ENCODE measurements at regions not wholly inside any gene's neighbourhood (a gene's known extent, or its start where the extent isn't known, plus 50 kb on each side); places are given as distances from the start of the nearest gene placed in this dataset.

- Histone ChIP-seq H3K36me3 (ENCODE audit: control insufficient read depth in 2 of 2, insufficient read depth in 1 of 2, low read length in 2 of 2) (no peaks in the 10 kb centered on the region), H3K4me3 (ENCODE audit: low read depth, low read length) (no peak overlapping the region), H3K9me3 (ENCODE audit: control insufficient read depth, insufficient read depth, low read depth, low read length) (no peaks in the 10 kb centered on the region), H3K27ac (ENCODE audit: extremely low read depth, low read depth, low read length) (no peak overlapping the region), H3K4me1 (ENCODE audit: control insufficient read depth, insufficient read depth, low read length) (peaks cover 4% of the 10 kb centered on the region)
- TF ChIP-seq ZNF121 (tag by site-specific recombination; IDR thresholded peaks at IDR 0.05) (no peak), KLF17 (tag by site-specific recombination; IDR thresholded peaks at IDR 0.05) (no peak), ZNF211 (tag by site-specific recombination; IDR thresholded peaks at IDR 0.05; ENCODE audit: low read depth) (no peak)
- TF ChIP-seq, protein P1, sequence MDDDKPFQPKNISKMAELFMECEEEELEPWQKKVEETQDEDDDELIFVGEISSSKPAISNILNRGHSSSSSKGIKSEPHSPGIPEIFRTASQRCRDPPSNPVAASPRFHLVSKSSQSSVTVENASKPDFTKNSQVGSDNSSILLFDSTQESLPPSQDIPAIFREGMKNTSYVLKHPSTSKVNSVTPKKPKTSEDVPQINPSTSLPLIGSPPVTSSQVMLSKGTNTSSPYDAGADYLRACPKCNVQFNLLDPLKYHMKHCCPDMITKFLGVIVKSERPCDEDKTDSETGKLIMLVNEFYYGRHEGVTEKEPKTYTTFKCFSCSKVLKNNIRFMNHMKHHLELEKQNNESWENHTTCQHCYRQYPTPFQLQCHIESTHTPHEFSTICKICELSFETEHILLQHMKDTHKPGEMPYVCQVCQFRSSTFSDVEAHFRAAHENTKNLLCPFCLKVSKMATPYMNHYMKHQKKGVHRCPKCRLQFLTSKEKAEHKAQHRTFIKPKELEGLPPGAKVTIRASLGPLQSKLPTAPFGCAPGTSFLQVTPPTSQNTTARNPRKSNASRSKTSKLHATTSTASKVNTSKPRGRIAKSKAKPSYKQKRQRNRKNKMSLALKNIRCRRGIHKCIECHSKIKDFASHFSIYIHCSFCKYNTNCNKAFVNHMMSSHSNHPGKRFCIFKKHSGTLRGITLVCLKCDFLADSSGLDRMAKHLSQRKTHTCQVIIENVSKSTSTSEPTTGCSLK (tag by site-specific recombination; IDR thresholded peaks at IDR 0.05), result no peak
- ChIA-PET POLR2A (no interaction called here), CTCF (interaction anchor here (0.6 kb wide), 1 partner anchor 12 kb away, joined by 3 read pairs; no protein-coding TSS in a partner anchor)
These were observed 344.2 kb upstream of the E2F7 start for GRCh38 chr12:77409551-77409950.

- POLR2A ChIA-PET, result no interaction called here
- Histone ChIP-seq H3K36me3 (ENCODE audit: control insufficient read depth in 2 of 2, insufficient read depth in 1 of 2, low read length in 2 of 2) (no peaks in the 10 kb centered on the region), H3K4me3 (ENCODE audit: low read depth, low read length) (no peak overlapping the region), H3K9me3 (ENCODE audit: control insufficient read depth, insufficient read depth, low read depth, low read length) (no peaks in the 10 kb centered on the region), H3K4me1 (ENCODE audit: control insufficient read depth, insufficient read depth, low read length) (peaks cover 6% of the 10 kb centered on the region), H3K27ac (ENCODE audit: extremely low read depth, low read depth, low read length) (no peak overlapping the region)
- TF ChIP-seq ZFP41 (tag by site-specific recombination; IDR thresholded peaks at IDR 0.05; ENCODE audit: borderline replicate concordance) (no peak), TRIM28 (IDR thresholded peaks at IDR 0.05; ENCODE audit: borderline replicate concordance, low read length) (no peak), PRDM1 (tag by site-specific recombination; IDR thresholded peaks at IDR 0.05) (no peak), ZNF16 (tag by site-specific recombination; IDR thresholded peaks at IDR 0.05; ENCODE audit: low read depth) (no peak), KLF10 (tag by site-specific recombination; IDR thresholded peaks at IDR 0.05) (no peak), BCL11B (tag by site-specific recombination; IDR thresholded peaks at IDR 0.05; ENCODE audit: low read depth) (no peak), ZNF148 (tag by site-specific recombination; IDR thresholded peaks at IDR 0.05; ENCODE audit: borderline replicate concordance) (no peak), SCRT2 (tag by site-specific recombination; IDR thresholded peaks at IDR 0.05) (no peak), ZNF791 (tag by site-specific recombination; IDR thresholded peaks at IDR 0.05) (no peak), ZNF248 (tag by site-specific recombination; IDR thresholded peaks at IDR 0.05) (no peak), ZNF37A (tag by site-specific recombination; IDR thresholded peaks at IDR 0.05) (no peak), KLF17 (tag by site-specific recombination; IDR thresholded peaks at IDR 0.05) (no peak)
- TF ChIP-seq, protein P2, sequence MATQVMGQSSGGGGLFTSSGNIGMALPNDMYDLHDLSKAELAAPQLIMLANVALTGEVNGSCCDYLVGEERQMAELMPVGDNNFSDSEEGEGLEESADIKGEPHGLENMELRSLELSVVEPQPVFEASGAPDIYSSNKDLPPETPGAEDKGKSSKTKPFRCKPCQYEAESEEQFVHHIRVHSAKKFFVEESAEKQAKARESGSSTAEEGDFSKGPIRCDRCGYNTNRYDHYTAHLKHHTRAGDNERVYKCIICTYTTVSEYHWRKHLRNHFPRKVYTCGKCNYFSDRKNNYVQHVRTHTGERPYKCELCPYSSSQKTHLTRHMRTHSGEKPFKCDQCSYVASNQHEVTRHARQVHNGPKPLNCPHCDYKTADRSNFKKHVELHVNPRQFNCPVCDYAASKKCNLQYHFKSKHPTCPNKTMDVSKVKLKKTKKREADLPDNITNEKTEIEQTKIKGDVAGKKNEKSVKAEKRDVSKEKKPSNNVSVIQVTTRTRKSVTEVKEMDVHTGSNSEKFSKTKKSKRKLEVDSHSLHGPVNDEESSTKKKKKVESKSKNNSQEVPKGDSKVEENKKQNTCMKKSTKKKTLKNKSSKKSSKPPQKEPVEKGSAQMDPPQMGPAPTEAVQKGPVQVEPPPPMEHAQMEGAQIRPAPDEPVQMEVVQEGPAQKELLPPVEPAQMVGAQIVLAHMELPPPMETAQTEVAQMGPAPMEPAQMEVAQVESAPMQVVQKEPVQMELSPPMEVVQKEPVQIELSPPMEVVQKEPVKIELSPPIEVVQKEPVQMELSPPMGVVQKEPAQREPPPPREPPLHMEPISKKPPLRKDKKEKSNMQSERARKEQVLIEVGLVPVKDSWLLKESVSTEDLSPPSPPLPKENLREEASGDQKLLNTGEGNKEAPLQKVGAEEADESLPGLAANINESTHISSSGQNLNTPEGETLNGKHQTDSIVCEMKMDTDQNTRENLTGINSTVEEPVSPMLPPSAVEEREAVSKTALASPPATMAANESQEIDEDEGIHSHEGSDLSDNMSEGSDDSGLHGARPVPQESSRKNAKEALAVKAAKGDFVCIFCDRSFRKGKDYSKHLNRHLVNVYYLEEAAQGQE (tag by site-specific recombination; IDR thresholded peaks at IDR 0.05), result no peak
- TF ChIP-seq, protein P3, sequence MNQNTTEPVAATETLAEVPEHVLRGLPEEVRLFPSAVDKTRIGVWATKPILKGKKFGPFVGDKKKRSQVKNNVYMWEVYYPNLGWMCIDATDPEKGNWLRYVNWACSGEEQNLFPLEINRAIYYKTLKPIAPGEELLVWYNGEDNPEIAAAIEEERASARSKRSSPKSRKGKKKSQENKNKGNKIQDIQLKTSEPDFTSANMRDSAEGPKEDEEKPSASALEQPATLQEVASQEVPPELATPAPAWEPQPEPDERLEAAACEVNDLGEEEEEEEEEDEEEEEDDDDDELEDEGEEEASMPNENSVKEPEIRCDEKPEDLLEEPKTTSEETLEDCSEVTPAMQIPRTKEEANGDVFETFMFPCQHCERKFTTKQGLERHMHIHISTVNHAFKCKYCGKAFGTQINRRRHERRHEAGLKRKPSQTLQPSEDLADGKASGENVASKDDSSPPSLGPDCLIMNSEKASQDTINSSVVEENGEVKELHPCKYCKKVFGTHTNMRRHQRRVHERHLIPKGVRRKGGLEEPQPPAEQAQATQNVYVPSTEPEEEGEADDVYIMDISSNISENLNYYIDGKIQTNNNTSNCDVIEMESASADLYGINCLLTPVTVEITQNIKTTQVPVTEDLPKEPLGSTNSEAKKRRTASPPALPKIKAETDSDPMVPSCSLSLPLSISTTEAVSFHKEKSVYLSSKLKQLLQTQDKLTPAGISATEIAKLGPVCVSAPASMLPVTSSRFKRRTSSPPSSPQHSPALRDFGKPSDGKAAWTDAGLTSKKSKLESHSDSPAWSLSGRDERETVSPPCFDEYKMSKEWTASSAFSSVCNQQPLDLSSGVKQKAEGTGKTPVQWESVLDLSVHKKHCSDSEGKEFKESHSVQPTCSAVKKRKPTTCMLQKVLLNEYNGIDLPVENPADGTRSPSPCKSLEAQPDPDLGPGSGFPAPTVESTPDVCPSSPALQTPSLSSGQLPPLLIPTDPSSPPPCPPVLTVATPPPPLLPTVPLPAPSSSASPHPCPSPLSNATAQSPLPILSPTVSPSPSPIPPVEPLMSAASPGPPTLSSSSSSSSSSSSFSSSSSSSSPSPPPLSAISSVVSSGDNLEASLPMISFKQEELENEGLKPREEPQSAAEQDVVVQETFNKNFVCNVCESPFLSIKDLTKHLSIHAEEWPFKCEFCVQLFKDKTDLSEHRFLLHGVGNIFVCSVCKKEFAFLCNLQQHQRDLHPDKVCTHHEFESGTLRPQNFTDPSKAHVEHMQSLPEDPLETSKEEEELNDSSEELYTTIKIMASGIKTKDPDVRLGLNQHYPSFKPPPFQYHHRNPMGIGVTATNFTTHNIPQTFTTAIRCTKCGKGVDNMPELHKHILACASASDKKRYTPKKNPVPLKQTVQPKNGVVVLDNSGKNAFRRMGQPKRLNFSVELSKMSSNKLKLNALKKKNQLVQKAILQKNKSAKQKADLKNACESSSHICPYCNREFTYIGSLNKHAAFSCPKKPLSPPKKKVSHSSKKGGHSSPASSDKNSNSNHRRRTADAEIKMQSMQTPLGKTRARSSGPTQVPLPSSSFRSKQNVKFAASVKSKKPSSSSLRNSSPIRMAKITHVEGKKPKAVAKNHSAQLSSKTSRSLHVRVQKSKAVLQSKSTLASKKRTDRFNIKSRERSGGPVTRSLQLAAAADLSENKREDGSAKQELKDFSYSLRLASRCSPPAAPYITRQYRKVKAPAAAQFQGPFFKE (tag by site-specific recombination; IDR thresholded peaks at IDR 0.05; ENCODE audit: borderline replicate concordance), result no peak
- CTCF ChIA-PET, result interaction anchor here (0.6 kb wide), 1 partner anchor 521 kb away, joined by 3 read pairs; no protein-coding TSS in a partner anchor
These were observed 342.6 kb upstream of the E2F7 start for GRCh38 chr12:77407931-77408330.

All from HEK293 (cell line).